Natural killer cell (primary cell): ENCODE measurements at regions not wholly inside any gene's neighbourhood (a gene's known extent, or its start where the extent isn't known, plus 50 kb on each side); places are given as distances from the start of the nearest gene placed in this dataset.

ENCODE experiments used
- ATAC-seq, 3 donors: fragments of 150-1000 bp in 2 of 3; fragments of 200-7000 bp in 1 of 3; cut with Tn5 transposase; 1 replicate in 1 of 3; 2 replicates in 2 of 3; pipeline ENCODE4 v1.10.0; 2021; ENCODE audit warnings: mild to moderate bottlenecking in 2 of 3, moderate library complexity in 2 of 3
- DNase-seq, 2 donors: peaks; one replicate each; pipeline versions ENCODE4 v3.0.0 to v3.0.0-alpha.2; 2013 to 2021; ENCODE audit warnings: mixed read lengths in 1 of 2
- H3K27ac ChIP-seq: one replicate; pipeline ENCODE4 v1.5.1; 2013; ENCODE audit warnings: mild to moderate bottlenecking, low read length
- H3K27me3 ChIP-seq: one replicate; pipeline ENCODE4 v1.6.1; 2013; ENCODE audit warnings: low read length; ENCODE audit not compliant: control insufficient read depth, insufficient read depth
- H3K36me3 ChIP-seq: one replicate; pipeline ENCODE4 v1.6.1; 2013; ENCODE audit warnings: low read length; ENCODE audit not compliant: control insufficient read depth, insufficient read depth
- H3K4me1 ChIP-seq: one replicate; pipeline ENCODE4 v1.6.1; 2013; ENCODE audit warnings: low read length; ENCODE audit not compliant: control insufficient read depth, insufficient read depth
- H3K4me3 ChIP-seq: one replicate; pipeline ENCODE4 v1.5.1; 2013; ENCODE audit warnings: low read length
- H3K9me3 ChIP-seq: one replicate; pipeline ENCODE4 v1.6.1; 2013; ENCODE audit warnings: low read length; ENCODE audit not compliant: control insufficient read depth, insufficient read depth
- H3K27ac Mint-ChIP-seq, 2 donors: one replicate each; pipeline ENCODE4 v1.8.0; 2022; ENCODE audit warnings: mild to moderate bottlenecking in 2 of 2, mixed read lengths in 2 of 2, moderate library complexity in 1 of 2
- H3K27me3 Mint-ChIP-seq, 2 donors: one replicate each; pipeline ENCODE4 v1.8.0; 2022; ENCODE audit warnings: low read depth in 2 of 2, mixed read lengths in 2 of 2
- H3K36me3 Mint-ChIP-seq: one replicate; pipeline ENCODE4 v1.8.0; 2022; ENCODE audit warnings: mixed read lengths
- H3K4me1 Mint-ChIP-seq, 2 donors: one replicate each; pipeline ENCODE4 v1.8.0; 2022; ENCODE audit warnings: mixed read lengths in 2 of 2
- H3K4me3 Mint-ChIP-seq: one replicate; pipeline ENCODE4 v1.8.0; 2022; ENCODE audit warnings: mild to moderate bottlenecking, moderate library complexity, mixed read lengths
- H3K9me3 Mint-ChIP-seq, 2 donors: one replicate each; pipeline ENCODE4 v1.8.0; 2022; ENCODE audit warnings: mixed read lengths in 2 of 2
- WGBS: methylation state at CpG from one replicate; pipeline ENCODE4 v1.1.7; 2013; ENCODE audit warnings: missing lambda C conversion rate; ENCODE audit not compliant: insufficient coverage; 5-methylcytosine and 5-hydroxymethylcytosine counted together
- intact Hi-C: fragments of 100-400 bp; cut with micrococcal nuclease; formaldehyde crosslinking; loops from one replicate; pipeline ENCODE4 v1.14.2; 2022
- TF ChIP-seq, protein P1 (sequence below): fragments of 200-600 bp; IDR thresholded peaks from one replicate; pipeline ENCODE4 v1.8.0; 2022; ENCODE audit warnings: antibody characterized with exemption

DNA sequence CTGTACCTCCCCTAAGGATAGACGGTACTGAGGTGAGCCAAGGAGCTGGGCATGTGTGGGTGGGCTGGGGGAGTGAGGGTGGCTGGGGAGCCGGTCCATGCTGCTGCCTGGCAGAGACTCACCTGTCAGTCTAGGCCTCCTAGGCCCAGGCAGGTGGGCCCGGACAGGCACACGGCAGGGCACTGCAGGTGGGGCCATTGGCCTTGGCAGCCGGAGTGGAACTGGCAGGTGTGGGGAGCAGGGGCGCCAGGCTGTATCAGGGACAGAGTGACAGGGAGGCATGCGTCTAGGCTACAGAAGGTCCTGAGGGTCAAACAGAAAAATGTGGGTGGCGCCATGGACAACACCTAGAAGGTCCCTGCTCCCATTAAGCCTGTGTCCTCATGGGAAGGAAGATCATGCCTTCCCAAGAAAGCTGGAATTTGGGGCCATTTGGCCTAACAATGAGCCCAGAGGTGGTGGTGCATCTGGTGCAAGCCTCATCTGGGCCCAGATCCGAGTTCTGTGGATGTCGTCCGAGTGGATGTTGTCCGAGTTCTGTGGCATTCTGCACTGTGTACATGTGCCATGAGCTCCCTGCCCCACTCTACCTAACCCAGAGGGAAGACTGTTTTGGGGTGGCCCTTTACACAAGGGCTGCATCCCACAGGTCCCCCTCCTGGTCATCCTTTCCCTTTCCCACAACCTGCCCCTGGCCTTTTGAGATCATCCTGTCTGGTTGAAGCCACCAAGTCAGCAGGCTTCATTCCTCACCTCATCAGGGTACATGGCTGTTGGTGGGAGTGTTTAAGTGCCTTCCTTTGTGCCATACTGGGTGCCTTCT, 249.7 kb downstream of the GLI2 start:
- Mint-ChIP-seq H3K27me3 (no peaks in the 10 kb centered on the region), H3K4me3 (no peak overlapping the region), H3K4me1 (no peaks in the 10 kb centered on the region), H3K36me3 (no peaks in the 10 kb centered on the region), H3K9me3 (no peaks in the 10 kb centered on the region), H3K27ac (no peak overlapping the region)
- Histone ChIP-seq H3K9me3 (no peaks in the 10 kb centered on the region), H3K4me3 (no peak overlapping the region), H3K4me1 (no peaks in the 10 kb centered on the region), H3K36me3 (no peaks in the 10 kb centered on the region), H3K27me3 (no peaks in the 10 kb centered on the region), H3K27ac (no peak overlapping the region)
- ATAC-seq (no peak), DNase-seq (no peak)
- intact Hi-C loops: no loop called here
- 92% methylated on average over 12 of the region's 12 CpGs for WGBS
- TF ChIP-seq, protein P1, sequence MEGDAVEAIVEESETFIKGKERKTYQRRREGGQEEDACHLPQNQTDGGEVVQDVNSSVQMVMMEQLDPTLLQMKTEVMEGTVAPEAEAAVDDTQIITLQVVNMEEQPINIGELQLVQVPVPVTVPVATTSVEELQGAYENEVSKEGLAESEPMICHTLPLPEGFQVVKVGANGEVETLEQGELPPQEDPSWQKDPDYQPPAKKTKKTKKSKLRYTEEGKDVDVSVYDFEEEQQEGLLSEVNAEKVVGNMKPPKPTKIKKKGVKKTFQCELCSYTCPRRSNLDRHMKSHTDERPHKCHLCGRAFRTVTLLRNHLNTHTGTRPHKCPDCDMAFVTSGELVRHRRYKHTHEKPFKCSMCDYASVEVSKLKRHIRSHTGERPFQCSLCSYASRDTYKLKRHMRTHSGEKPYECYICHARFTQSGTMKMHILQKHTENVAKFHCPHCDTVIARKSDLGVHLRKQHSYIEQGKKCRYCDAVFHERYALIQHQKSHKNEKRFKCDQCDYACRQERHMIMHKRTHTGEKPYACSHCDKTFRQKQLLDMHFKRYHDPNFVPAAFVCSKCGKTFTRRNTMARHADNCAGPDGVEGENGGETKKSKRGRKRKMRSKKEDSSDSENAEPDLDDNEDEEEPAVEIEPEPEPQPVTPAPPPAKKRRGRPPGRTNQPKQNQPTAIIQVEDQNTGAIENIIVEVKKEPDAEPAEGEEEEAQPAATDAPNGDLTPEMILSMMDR: no peak

DNA sequence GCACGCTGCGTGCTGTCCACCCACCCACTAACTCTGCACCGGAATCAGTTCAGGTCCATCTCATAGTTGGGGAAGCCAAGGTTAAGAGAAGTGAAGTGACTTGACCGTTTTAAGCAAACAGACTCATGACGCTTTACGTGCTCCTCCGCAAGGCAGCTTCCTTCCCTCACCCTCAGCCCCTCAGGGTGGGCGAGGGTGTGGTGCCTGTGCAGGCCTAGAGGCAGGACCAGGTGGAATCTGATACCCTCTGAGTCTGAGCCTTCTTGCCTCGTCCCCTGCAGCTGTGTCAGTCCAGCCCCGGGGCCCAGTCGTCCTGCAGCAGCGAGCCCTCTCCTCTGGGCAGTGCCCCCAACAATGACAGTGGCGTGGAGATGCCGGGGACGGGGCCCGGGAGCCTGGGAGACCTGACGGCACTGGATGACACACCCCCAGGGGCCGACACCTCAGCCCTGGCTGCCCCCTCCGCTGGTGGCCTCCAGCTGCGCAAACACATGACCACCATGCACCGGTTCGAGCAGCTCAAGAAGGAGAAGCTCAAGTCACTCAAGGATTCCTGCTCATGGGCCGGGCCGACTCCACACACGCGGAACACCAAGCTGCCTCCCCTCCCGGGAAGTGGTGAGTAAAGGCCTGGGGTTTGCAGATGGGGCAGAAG, 250.5 kb downstream of the GLI2 start:
- H3K27ac Mint-ChIP-seq: no peak overlapping the region
- Histone ChIP-seq H3K4me3 (no peak overlapping the region), H3K27ac (no peak overlapping the region), H3K27me3 (no peaks in the 10 kb centered on the region), H3K4me1 (no peaks in the 10 kb centered on the region), H3K9me3 (no peaks in the 10 kb centered on the region), H3K36me3 (no peaks in the 10 kb centered on the region)
- no peaks in the 10 kb centered on the region for H3K27me3 Mint-ChIP-seq
- intact Hi-C loops: no loop called here
- H3K4me3 Mint-ChIP-seq: no peak overlapping the region
- no peaks in the 10 kb centered on the region for H3K9me3 Mint-ChIP-seq
- TF ChIP-seq, protein P1: no peak
- WGBS: 91% methylated on average over 24 of the region's 27 CpGs
- ATAC-seq (no peak), DNase-seq (peak in 1 of 2 donors; percentile 13)
- H3K36me3 Mint-ChIP-seq: no peaks in the 10 kb centered on the region
- no peaks in the 10 kb centered on the region for H3K4me1 Mint-ChIP-seq

DNA sequence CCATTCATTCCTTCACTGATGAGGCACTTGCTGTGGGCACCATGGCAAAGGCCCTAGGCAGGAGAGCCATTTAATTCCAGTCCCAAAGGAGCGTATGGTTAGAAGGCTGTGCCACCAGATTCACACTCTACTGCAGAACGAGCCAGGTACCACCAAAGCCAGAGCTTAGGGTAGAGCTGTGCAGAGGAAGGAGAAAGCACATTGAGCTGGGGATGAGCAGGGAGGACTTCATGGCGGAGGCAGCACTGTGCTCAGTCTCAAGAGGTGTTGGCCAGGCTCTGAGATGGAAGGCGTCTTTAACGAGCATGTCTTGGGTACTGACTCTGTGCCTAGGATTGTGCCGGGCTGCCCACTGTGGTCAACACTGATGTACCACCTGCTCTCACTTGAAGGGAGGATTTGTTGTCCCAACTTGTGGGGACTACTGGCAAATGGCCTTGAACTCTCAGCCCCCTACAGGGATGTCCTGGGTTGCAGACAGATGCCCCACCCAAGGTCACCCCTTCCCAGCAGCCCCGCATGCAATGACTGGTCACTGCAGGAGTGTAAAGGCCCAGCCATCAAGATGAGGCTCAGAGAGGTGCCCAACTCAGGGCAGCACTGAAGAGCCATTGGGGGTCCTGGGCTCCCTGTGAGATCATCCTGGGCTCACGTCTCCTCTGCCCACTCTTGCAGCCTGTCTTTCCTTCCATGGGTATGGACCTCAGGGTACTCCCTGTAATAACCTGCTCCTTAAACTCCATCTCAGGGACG, 251.4 kb downstream of the GLI2 start:
- H3K4me3 Mint-ChIP-seq: no peak overlapping the region
- no peaks in the 10 kb centered on the region for H3K27me3 ChIP-seq
- no peak for ATAC-seq
- H3K4me1 Mint-ChIP-seq: no peaks in the 10 kb centered on the region
- no peaks in the 10 kb centered on the region for H3K9me3 Mint-ChIP-seq
- no peaks in the 10 kb centered on the region for H3K9me3 ChIP-seq
- intact Hi-C loops: no loop called here
- no peaks in the 10 kb centered on the region for H3K4me1 ChIP-seq
- H3K36me3 Mint-ChIP-seq: no peaks in the 10 kb centered on the region
- DNase-seq: peak in 1 of 2 donors; percentile 7
- no peak overlapping the region for H3K4me3 ChIP-seq
- no peaks in the 10 kb centered on the region for H3K36me3 ChIP-seq
- H3K27ac Mint-ChIP-seq: no peak overlapping the region
- TF ChIP-seq, protein P1: no peak
- WGBS: 88% methylated on average over 9 of the region's 9 CpGs
- H3K27me3 Mint-ChIP-seq: no peaks in the 10 kb centered on the region
- H3K27ac ChIP-seq: no peak overlapping the region
